HAP-1 (cell line): ENCODE measurements at regions not wholly inside any gene's neighbourhood (a gene's known extent, or its start where the extent isn't known, plus 50 kb on each side); places are given as distances from the start of the nearest gene placed in this dataset.

Source experiments
- DNase-seq, 2 experiments: peaks; one replicate each; pipeline ENCODE4 v3.0.0-alpha.2; 2016 to 2020; ENCODE audit warnings: low spot score in 2 of 2
- H3K27me3 ChIP-seq: fragments of 250-450 bp; sonication (Bioruptor Pico); 2 replicates; pipeline ENCODE4 v1.5.1; 2020; ENCODE audit warnings: low read depth, mild to moderate bottlenecking, moderate library complexity
- H3K36me3 ChIP-seq: fragments of 250-450 bp; sonication (Bioruptor Pico); replicated peaks from 2 replicates; pipeline ENCODE4 v1.5.1; 2020; ENCODE audit warnings: mild to moderate bottlenecking
- H3K4me1 ChIP-seq: fragments of 250-450 bp; sonication (Bioruptor Pico); 2 replicates; pipeline ENCODE4 v1.5.1; 2020; ENCODE audit warnings: mild to moderate bottlenecking
- H3K4me3 ChIP-seq: fragments of 250-450 bp; sonication (Bioruptor Pico); 2 replicates; pipeline ENCODE4 v1.5.1; 2020; ENCODE audit warnings: mild to moderate bottlenecking, moderate library complexity
- H3K9me3 ChIP-seq: fragments of 250-450 bp; sonication (Bioruptor Pico); 2 replicates; pipeline ENCODE4 v1.5.1; 2020; ENCODE audit warnings: mild to moderate bottlenecking, moderate library complexity
- in situ Hi-C: fragments of 300-500 bp; cut with MboI; formaldehyde crosslinking; loops from 3 replicates; pipeline ENCODE4 v1.14.3; 2020; ENCODE audit warnings: low sequenced_read_pairs, inconsistent platforms, mixed read lengths

DNA sequence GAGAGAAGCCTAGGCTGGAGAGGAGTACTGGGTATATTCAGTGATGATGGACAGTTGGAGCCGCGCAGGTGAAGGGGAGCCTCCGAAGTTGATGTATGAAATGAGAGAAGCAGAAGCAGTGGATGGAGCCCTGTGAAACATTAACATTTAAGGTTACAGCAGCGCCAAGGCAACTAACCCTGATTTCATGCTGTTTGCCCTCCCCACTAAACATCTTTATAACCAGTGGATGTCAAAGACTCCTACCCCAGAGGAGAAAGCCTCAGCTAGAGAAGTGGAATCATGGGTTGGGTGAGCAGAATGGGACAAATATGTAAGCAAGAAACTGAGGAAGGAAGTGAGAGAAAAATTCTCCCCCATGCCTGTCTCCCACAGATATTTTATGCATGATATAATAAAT lies 92.0 kb upstream of the NMNAT3 start:
- Histone ChIP-seq H3K36me3 (no peaks in the 10 kb centered on the region), H3K27me3 (no peaks in the 10 kb centered on the region), H3K4me3 (no peak overlapping the region), H3K4me1 (no peaks in the 10 kb centered on the region), H3K9me3 (no peaks in the 10 kb centered on the region)
- in situ Hi-C loops = no loop called here
- no peak for DNase-seq

DNA sequence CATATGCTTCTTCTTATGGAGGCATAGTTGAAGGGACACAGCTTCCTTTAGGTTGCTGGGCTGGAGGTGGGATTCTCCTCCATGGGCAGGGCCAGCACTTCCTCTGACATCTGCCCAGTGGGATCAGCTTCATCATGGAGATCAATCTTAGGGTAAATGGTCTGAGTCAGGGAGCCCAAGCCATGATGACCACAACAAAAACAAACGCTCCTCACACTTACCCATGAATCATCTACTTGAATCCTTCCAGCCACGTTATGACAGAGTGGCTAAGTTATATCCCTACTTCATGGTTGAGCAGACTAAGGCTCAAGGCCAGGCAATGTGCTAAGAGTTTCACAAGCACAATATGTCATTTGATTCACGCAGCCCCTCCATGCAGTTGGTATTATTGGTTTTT lies 87.2 kb upstream of the NMNAT3 start:
- no peak for DNase-seq
- in situ Hi-C loops = no loop called here
- no peaks in the 10 kb centered on the region for H3K4me1 ChIP-seq

DNA sequence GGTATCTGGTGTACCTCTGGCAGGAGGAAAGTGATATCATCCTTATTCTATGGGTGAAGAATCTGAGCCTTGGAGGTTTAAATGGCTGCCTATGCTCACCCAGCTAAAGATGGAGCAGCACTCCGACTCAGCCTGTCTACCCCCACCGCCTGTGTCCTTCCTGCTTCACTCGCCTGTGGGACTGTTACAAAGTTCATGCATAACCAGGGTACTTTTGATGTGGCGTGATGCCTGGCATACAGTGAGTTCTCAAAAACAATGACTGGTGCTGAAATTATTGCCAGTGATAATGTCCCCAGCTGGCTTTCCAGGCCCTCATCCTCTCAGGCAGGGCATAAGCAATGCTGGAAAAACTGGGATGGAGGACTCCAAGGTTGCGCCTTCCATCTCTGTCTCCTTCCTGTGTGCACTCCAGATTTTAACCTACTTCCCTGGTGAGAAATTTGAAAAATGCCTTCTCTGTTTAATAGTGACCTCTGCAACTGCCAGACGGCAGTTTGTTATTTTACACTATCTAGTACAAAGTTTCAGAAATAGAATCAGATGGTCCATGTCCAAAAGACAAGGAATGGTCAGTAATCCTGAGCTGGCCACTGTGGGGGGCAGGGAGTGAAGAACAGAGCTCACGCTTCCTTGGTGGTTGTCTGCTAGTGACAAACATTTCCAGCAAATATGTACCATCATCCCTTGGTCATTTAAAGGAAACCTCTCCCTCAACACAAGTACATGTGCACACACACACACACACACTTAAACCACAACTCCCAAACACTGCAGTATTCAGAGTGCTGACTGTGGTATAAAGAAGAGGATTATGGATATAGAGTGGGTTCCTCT lies 86.5 kb upstream of the NMNAT3 start:
- Histone ChIP-seq H3K36me3 (no peaks in the 10 kb centered on the region), H3K27me3 (no peaks in the 10 kb centered on the region), H3K4me3 (no peak overlapping the region), H3K4me1 (no peaks in the 10 kb centered on the region), H3K9me3 (no peaks in the 10 kb centered on the region)
- no peak for DNase-seq
- in situ Hi-C loops = no loop called here

More for the DNA sequence above, 87.2 kb upstream of the NMNAT3 start:
- H3K4me3 ChIP-seq = no peak overlapping the region
- H3K36me3 ChIP-seq = no peaks in the 10 kb centered on the region
- H3K9me3 ChIP-seq = no peaks in the 10 kb centered on the region
- no peaks in the 10 kb centered on the region for H3K27me3 ChIP-seq

DNA sequence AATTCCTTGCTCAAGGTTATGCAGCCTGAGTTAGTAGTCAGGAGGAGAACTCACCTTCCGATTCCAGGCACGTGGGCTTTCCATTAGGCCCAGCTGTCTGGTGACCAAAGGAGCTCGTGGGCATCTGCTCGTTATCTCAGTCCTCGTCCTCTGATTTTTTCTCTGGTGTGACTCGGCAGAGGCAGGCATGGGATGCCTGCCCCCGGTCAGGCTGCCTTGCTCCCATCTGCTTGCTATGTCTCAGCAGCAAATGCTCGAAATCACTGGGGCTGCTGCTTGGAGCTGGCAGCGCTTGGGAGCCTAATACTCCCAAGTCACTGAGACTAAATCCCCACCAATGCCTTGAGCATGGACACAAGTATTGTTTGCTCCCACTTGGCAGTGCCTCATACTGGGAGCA lies 84.5 kb upstream of the NMNAT3 start:
- DNase-seq = no peak
- Histone ChIP-seq H3K36me3 (no peaks in the 10 kb centered on the region), H3K9me3 (no peaks in the 10 kb centered on the region), H3K4me3 (no peak overlapping the region), H3K27me3 (no peaks in the 10 kb centered on the region), H3K4me1 (no peaks in the 10 kb centered on the region)
- in situ Hi-C loops = no loop called here

DNA sequence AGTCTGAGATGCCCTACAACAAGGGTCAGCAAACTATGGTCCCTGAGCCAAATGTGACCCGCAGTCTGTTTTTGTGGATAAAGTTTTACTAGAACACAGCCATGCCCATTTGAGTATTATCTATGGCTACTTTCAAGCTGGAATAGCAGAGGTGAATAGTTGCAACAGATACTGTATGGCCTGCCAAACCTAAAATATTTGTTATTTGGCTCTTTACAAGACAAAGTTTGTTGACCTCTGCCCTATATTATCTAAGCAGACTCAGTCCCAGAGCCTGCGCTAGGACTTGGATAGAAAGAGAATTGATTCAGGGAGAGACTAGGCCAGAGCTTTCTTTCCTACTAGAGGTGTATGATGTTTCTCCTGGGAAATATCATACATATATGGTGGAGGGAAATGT lies 81.7 kb upstream of the NMNAT3 start:
- in situ Hi-C loops = no loop called here

DNA sequence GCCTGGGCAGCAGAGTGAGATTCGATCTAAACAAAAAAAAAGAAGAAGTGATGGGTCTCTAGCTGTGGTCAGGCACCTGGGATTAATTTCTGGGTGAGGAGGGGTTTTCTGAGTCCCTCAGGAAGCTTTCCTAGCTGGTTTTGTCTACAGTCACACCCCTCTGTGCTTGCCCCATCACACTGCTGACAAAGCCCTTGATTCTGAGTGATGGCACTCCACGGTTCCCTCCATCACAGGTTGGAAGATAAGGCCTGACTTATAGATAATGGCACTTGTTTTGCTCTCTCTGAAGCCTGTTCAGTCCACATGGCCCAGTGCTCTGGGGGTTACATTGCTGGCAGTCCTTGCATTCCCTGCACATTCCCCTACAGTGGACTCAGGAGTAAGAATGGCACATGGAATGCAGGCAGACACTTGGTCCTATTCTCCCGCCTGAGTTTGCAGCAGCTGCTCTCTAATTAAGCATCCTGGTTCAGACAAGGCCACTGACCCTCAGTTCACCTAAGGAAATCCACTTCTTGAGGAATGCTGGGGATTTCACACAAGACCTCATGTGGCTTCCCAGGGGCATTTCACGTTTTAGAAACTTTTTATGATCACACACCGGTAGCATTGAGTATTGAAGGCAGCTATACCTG lies 81.0 kb upstream of the NMNAT3 start:
- in situ Hi-C loops = no loop called here
- H3K9me3 ChIP-seq = no peaks in the 10 kb centered on the region
- H3K27me3 ChIP-seq = no peaks in the 10 kb centered on the region
- H3K36me3 ChIP-seq = no peaks in the 10 kb centered on the region
- H3K4me3 ChIP-seq = no peak overlapping the region
- no peaks in the 10 kb centered on the region for H3K4me1 ChIP-seq
- DNase-seq = no peak

More for the DNA sequence above, 81.7 kb upstream of the NMNAT3 start:
- Histone ChIP-seq H3K4me1 (no peaks in the 10 kb centered on the region), H3K27me3 (no peaks in the 10 kb centered on the region), H3K4me3 (no peak overlapping the region), H3K36me3 (no peaks in the 10 kb centered on the region), H3K9me3 (no peaks in the 10 kb centered on the region)
- no peak for DNase-seq

DNA sequence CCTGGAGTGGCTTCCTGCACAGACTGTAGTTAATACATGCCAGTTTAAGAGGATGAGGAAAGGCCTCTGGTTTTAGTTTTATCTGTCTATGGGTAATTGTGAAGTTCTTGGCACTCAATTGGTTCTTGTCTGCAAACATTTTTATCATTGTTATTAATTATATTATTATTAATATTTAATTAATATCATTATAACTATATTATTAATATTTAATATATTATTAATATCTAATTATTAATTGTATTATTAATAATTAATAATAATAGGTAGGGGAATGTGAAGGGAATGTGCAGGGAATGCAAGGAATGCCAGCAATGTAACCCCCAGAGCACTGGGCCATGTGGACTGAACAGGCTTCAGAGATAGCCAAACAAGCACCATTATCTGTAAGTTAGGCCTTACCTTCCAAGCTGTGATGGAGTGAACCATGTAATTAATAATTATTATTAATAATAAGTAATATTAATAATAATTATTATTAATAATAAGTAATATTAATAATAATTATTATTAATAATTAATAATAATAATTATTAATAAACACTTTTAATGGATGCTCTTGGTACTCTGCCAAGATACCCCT lies 79.8 kb upstream of the NMNAT3 start:
- no peak overlapping the region for H3K4me3 ChIP-seq
- in situ Hi-C loops = no loop called here
- no peaks in the 10 kb centered on the region for H3K4me1 ChIP-seq
- no peaks in the 10 kb centered on the region for H3K27me3 ChIP-seq
- no peaks in the 10 kb centered on the region for H3K9me3 ChIP-seq
- no peak for DNase-seq
- H3K36me3 ChIP-seq = no peaks in the 10 kb centered on the region

DNA sequence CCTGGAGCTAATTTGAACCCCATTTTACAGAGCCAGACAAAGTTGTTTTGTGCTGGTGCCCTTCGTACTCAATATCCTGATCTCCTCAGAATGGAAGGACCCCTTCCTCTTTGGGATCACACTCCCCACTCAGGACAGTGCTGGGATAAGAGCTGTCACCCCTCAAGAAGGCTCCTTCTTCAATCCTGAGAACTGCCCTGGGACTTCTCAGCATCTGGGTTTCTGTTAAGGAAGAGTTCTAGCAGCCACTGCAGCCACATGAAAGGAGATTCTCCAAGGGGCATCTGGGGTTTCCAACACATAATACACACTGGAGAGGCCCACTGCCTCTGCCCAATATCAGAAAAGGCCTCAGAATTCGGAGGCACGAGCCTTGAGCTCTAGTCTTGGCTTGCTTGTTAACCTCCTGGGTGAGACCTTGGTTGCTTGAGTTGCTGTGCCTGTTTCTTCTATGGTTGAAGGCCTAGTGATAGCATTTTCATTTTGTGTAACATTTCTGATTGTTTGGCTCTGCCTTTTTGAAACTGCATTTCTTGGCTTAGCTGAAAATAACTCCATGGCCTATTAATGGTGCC lies 78.8 kb upstream of the NMNAT3 start:
- in situ Hi-C loops = no loop called here
- H3K36me3 ChIP-seq = no peaks in the 10 kb centered on the region

DNA sequence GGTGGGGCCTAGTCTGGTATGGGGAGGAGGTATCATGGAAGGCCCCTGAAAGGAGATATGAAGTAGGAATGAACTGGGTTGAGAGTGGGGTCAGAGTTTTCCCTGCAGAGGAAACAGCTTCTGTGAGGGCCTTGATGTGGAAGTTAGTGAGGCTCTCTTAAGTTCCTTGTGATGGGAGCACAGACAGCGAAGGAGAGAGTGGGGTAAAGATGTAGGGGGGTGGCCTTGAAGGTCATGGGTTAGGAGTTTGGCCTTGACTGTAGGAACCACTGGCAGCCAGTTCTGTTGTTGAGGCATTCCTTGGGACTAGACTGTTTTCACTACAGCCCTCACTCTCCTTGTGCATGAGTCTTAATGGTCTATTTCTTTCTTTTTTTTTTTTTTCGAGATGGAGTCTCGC lies 77.8 kb upstream of the NMNAT3 start:
- Histone ChIP-seq H3K4me3 (no peak overlapping the region), H3K36me3 (no peaks in the 10 kb centered on the region), H3K4me1 (no peaks in the 10 kb centered on the region), H3K9me3 (no peaks in the 10 kb centered on the region), H3K27me3 (no peaks in the 10 kb centered on the region)
- no peak for DNase-seq
- in situ Hi-C loops = no loop called here

More for the DNA sequence above, 78.8 kb upstream of the NMNAT3 start:
- Histone ChIP-seq H3K27me3 (no peaks in the 10 kb centered on the region), H3K9me3 (no peaks in the 10 kb centered on the region), H3K4me1 (no peaks in the 10 kb centered on the region), H3K4me3 (no peak overlapping the region)
- no peak for DNase-seq

DNA sequence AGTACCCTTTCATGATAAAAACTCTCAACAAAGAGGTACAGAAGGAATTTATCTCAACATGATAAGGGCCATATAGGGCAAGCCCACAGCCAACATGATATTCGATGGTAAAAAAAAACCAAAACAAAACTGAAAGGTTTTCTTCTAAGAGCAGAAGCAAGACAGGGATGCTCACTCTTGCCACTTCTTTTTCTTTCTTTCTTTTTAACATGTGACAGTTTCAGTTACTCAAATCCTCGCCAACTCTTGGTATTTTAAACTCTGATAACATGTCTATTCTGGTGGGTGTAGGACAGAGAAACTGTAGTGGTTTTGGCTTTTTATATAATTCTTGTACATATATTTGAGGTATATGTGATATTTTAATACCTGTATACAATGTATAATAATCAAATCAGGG lies 74.0 kb upstream of the NMNAT3 start:
- no peaks in the 10 kb centered on the region for H3K4me1 ChIP-seq
- DNase-seq = no peak
- no peaks in the 10 kb centered on the region for H3K9me3 ChIP-seq
- H3K27me3 ChIP-seq = no peaks in the 10 kb centered on the region
- H3K4me3 ChIP-seq = no peak overlapping the region
- H3K36me3 ChIP-seq = no peaks in the 10 kb centered on the region
- in situ Hi-C loops = no loop called here

DNA sequence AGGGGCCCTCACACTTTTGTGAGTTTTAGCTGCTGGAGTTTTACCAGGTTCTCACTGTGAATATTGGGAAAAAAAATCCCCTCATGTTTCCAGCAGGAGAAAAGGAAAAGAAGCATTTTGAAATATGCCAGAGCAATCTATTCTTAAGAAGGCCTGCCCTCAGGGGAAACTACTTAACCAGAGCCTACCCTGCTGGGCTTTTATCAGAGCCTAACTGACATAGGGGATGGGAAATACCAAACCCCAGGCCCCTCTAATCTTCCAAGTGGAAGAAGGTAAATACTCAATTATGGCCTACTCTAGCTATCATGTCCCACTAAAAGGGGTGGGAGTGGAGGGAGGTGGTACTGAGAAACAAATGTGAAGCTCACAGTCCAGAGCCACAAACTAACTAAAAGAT lies 68.7 kb upstream of the NMNAT3 start:
- Histone ChIP-seq H3K4me3 (no peak overlapping the region), H3K36me3 (no peaks in the 10 kb centered on the region), H3K27me3 (no peaks in the 10 kb centered on the region), H3K9me3 (no peaks in the 10 kb centered on the region), H3K4me1 (no peaks in the 10 kb centered on the region)
- DNase-seq = no peak
- in situ Hi-C loops = no loop called here

DNA sequence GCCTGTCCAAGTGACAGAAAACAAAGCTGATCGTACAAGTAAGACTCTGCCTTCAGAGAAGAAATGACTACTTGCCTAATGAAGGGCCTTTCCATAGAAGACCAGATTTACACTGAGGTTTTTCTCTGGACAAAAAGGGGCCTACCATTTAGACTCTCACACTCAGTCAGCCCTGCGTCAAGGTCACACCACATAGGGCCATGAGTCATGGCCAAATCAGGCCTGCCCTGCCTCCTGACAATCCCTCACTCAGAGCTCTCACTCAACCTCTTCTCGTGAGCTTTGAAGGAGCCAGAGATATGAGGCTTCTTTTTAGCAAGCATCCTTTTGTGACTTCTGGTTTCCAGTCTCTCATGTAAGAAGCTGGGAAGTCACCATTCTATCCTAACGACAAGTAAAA lies 68.1 kb upstream of the NMNAT3 start:
- Histone ChIP-seq H3K4me3 (no peak overlapping the region), H3K4me1 (no peaks in the 10 kb centered on the region), H3K27me3 (no peaks in the 10 kb centered on the region), H3K36me3 (no peaks in the 10 kb centered on the region), H3K9me3 (no peaks in the 10 kb centered on the region)
- no peak for DNase-seq
- in situ Hi-C loops = no loop called here

DNA sequence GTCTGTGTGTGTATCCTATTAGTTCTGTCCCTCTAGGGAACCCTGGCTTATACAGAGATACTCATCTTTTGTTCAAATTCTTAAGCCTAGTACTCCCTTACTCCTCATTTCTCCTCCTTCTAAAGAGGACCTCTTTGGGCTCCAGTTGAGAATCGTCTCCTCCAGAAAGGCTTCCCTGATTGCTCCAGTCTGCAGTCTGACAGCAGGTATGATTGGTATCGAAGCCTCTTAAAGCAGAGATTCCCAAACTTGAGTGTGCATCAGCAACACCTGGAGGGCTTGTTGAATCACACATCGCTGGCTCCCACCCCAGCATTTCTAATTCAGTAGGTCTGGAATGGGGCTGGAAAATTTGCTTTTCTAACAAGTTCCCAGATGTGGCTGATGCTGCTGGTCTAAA lies 60.9 kb upstream of the NMNAT3 start:
- no peak for DNase-seq
- Histone ChIP-seq H3K9me3 (no peaks in the 10 kb centered on the region), H3K36me3 (no peaks in the 10 kb centered on the region), H3K27me3 (no peaks in the 10 kb centered on the region), H3K4me3 (no peak overlapping the region), H3K4me1 (no peaks in the 10 kb centered on the region)
- in situ Hi-C loops = no loop called here

DNA sequence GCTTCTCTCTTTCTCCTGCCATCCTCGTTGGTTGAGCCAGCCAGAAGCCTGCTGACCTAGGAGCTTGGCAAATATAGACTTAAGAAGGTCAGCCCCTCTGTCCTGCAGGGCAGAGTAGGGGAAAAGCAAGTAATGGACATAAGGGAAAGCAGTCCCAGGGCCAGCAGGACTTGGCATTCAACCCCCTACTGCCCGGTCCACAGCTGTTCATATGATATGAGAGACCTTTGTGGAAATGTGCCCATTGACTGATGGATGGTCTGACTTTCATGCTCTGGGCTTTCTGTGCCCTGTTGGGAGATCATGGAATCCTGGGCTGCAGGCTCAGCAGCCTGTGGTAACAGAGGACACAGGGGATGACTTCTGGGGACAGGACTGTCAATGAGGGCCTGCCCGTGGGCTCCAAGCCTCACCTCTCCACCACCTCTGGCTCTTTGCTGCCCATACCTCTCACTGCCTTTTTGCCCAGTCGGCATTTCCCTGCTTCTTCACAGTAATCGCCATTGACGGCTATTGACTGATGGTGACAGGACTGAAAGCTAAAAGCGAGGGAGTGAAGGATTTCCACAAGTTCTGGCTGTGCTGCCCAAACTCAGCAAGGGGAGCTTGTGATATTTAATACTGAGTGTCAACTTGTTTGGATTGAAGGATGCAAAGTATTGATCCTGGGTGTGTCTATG lies 60.0 kb upstream of the NMNAT3 start:
- Histone ChIP-seq H3K4me3 (no peak overlapping the region), H3K36me3 (no peaks in the 10 kb centered on the region), H3K4me1 (no peaks in the 10 kb centered on the region), H3K27me3 (no peaks in the 10 kb centered on the region), H3K9me3 (no peaks in the 10 kb centered on the region)
- DNase-seq = no peak
- in situ Hi-C loops = no loop called here
